ENCODE measurements at regions not wholly inside any gene's neighbourhood (a gene's known extent, or its start where the extent isn't known, plus 50 kb on each side); places are given as distances from the start of the nearest gene placed in this dataset.
A peak's percentile ranks its signal among the peaks of the same experiment; 100 is the strongest.

- Histone ChIP-seq H3K27ac (peak overlapping the region; percentile 1), H3K4me3 (no peak overlapping the region), H3K9me3 (ENCODE audit: low read depth) (no peaks in the 10 kb centered on the region), H3K4me1 (ENCODE audit: insufficient read depth) (peaks cover 4% of the 10 kb centered on the region), H2AFZ (peak overlapping the region; percentile 45), H3K79me2 (no peaks in the 10 kb centered on the region), H3K27me3 (no peaks in the 10 kb centered on the region), H3K4me2 (peak overlapping the region; percentile 51), H3K36me3 (replicated peaks; ENCODE audit: insufficient read depth, low read depth) (no peaks in the 10 kb centered on the region), H4K20me1 (ENCODE audit: insufficient read depth, poor library complexity, severe bottlenecking) (no peaks in the 10 kb centered on the region), H3K9me2 (replicated peaks; ENCODE audit: insufficient read depth) (no peaks in the 10 kb centered on the region)
- 62% methylated on average over 10 of the region's 10 CpGs for WGBS (ENCODE audit: low lambda C conversion rate, missing lambda C conversion rate)
- DNase-seq (ENCODE audit: low spot score) = no peak
- no peak for TF ChIP-seq CTCF (IDR thresholded peaks at IDR 0.05; ENCODE audit: poor library complexity)
These were observed 89.0 kb downstream of the TMEM212 start for GRCh38 chr3:171932153-171932611.

GRCh38 chr3:171933441-171933840 lies 90.3 kb downstream of the TMEM212 start:
- H3K4me1 ChIP-seq (ENCODE audit: insufficient read depth) = peaks cover 4% of the 10 kb centered on the region
- H3K9me3 ChIP-seq (ENCODE audit: low read depth) = no peaks in the 10 kb centered on the region
- no peak for DNase-seq (ENCODE audit: low spot score)
- H3K9me2 ChIP-seq (replicated peaks; ENCODE audit: insufficient read depth) = no peaks in the 10 kb centered on the region
- H3K36me3 ChIP-seq (replicated peaks; ENCODE audit: insufficient read depth, low read depth) = no peaks in the 10 kb centered on the region
- no peak overlapping the region for H2AFZ ChIP-seq
- 91% methylated on average over 1 of the region's 1 CpG for WGBS (ENCODE audit: low lambda C conversion rate, missing lambda C conversion rate)
- H3K27ac ChIP-seq = no peak overlapping the region
- no peak overlapping the region for H3K4me2 ChIP-seq
- no peak overlapping the region for H3K4me3 ChIP-seq
- no peaks in the 10 kb centered on the region for H3K79me2 ChIP-seq
- H3K27me3 ChIP-seq = no peaks in the 10 kb centered on the region
- H4K20me1 ChIP-seq (ENCODE audit: insufficient read depth, poor library complexity, severe bottlenecking) = no peaks in the 10 kb centered on the region
- no peak for TF ChIP-seq EZH2 (IDR thresholded peaks at IDR 0.05; ENCODE audit: borderline replicate concordance)
- no peak for TF ChIP-seq CTCF (IDR thresholded peaks at IDR 0.05; ENCODE audit: poor library complexity)
- TF ChIP-seq EZH2phosphoT487 (IDR thresholded peaks at IDR 0.05; ENCODE audit: low read depth, severe bottlenecking, unreplicated experiment) = no peak

- Histone ChIP-seq H3K4me2 (peak overlapping the region; percentile 49), H3K36me3 (replicated peaks; ENCODE audit: insufficient read depth, low read depth) (no peaks in the 10 kb centered on the region), H4K20me1 (ENCODE audit: insufficient read depth, poor library complexity, severe bottlenecking) (no peaks in the 10 kb centered on the region), H2AFZ (no peak overlapping the region), H3K4me1 (ENCODE audit: insufficient read depth) (peaks cover 4% of the 10 kb centered on the region), H3K27me3 (no peaks in the 10 kb centered on the region), H3K9me2 (replicated peaks; ENCODE audit: insufficient read depth) (no peaks in the 10 kb centered on the region), H3K9me3 (ENCODE audit: low read depth) (no peaks in the 10 kb centered on the region), H3K79me2 (no peaks in the 10 kb centered on the region), H3K27ac (peak overlapping the region; percentile 65), H3K4me3 (no peak overlapping the region)
- no peak for DNase-seq (ENCODE audit: low spot score)
- TF ChIP-seq CTCF (IDR thresholded peaks at IDR 0.05; ENCODE audit: poor library complexity) (no peak), EZH2phosphoT487 (IDR thresholded peaks at IDR 0.05; ENCODE audit: low read depth, severe bottlenecking, unreplicated experiment) (no peak), EZH2 (IDR thresholded peaks at IDR 0.05; ENCODE audit: borderline replicate concordance) (no peak)
- WGBS (ENCODE audit: low lambda C conversion rate, missing lambda C conversion rate) = 51% methylated on average over 7 of the region's 7 CpGs
These were observed 92.3 kb downstream of the TMEM212 start for GRCh38 chr3:171935261-171936123.
